Umbilical cord (tissue), 1 donor: ENCODE measurements at regions not wholly inside any gene's neighbourhood (a gene's known extent, or its start where the extent isn't known, plus 50 kb on each side); places are given as distances from the start of the nearest gene placed in this dataset.
"Not testable (repeated sequence)": the region's sequence is repeated elsewhere in the genome, so short reads cannot be mapped to it uniquely, and the experiment has no call there.

Experiments used
- DNase-seq: peaks from one replicate; pipeline ENCODE4 v3.0.0-alpha.2; 2015; ENCODE audit warnings: low spot score

- no peak for DNase-seq
These were observed 186.3 kb upstream of the VSTM2A start for GRCh38 chr7:54355842-54356241.

GRCh38 chr7:54360075-54360840 lies 181.9 kb upstream of the VSTM2A start:
- DNase-seq: no peak

GRCh38 chr7:54390565-54390964 lies 151.6 kb upstream of the VSTM2A start:
- DNase-seq: no peak

GRCh38 chr7:54392935-54393334 lies 149.2 kb upstream of the VSTM2A start:
- DNase-seq: no peak

GRCh38 chr7:54394834-54395233 lies 147.3 kb upstream of the VSTM2A start:
- no peak for DNase-seq

GRCh38 chr7:54397836-54398612 lies 144.2 kb upstream of the VSTM2A start:
- no peak for DNase-seq

- DNase-seq: no peak
These were observed 143.3 kb upstream of the VSTM2A start for GRCh38 chr7:54398863-54399262.

GRCh38 chr7:54409917-54410316 lies 132.3 kb upstream of the VSTM2A start:
- DNase-seq: no peak

GRCh38 chr7:54416678-54417077 lies 125.5 kb upstream of the VSTM2A start:
- DNase-seq: no peak

GRCh38 chr7:54419209-54419608 lies 123.0 kb upstream of the VSTM2A start:
- no peak for DNase-seq

- DNase-seq: no peak
These were observed 115.8 kb upstream of the VSTM2A start for GRCh38 chr7:54426406-54426805.

- DNase-seq: no peak
These were observed 113.1 kb upstream of the VSTM2A start for GRCh38 chr7:54429111-54429510.

- no peak for DNase-seq
These were observed 102.8 kb upstream of the VSTM2A start for GRCh38 chr7:54439391-54439790.

GRCh38 chr7:54444046-54444686 lies 98.0 kb upstream of the VSTM2A start:
- DNase-seq: not testable (repeated sequence)

- DNase-seq: not testable (repeated sequence)
These were observed 89.0 kb upstream of the VSTM2A start for GRCh38 chr7:54453168-54453567.

GRCh38 chr7:54454700-54455099 lies 87.5 kb upstream of the VSTM2A start:
- not testable (repeated sequence) for DNase-seq

- no peak for DNase-seq
These were observed 77.1 kb upstream of the VSTM2A start for GRCh38 chr7:54465095-54465494.

- DNase-seq: no peak
These were observed 72.4 kb upstream of the VSTM2A start for GRCh38 chr7:54469740-54470139.

GRCh38 chr7:54476609-54477008 lies 65.6 kb upstream of the VSTM2A start:
- no peak for DNase-seq

GRCh38 chr7:54477083-54477482 lies 65.1 kb upstream of the VSTM2A start:
- no peak for DNase-seq

GRCh38 chr7:54483523-54483922 lies 58.7 kb upstream of the VSTM2A start:
- no peak for DNase-seq

GRCh38 chr7:54485044-54485443 lies 57.1 kb upstream of the VSTM2A start:
- DNase-seq: no peak
